HS-5 (cell line): ENCODE measurements at regions not wholly inside any gene's neighbourhood (a gene's known extent, or its start where the extent isn't known, plus 50 kb on each side); places are given as distances from the start of the nearest gene placed in this dataset.

Source experiments
- DNase-seq: peaks from one replicate; pipeline ENCODE4 v3.0.0-alpha.2; 2012; ENCODE audit warnings: low read depth

DNA sequence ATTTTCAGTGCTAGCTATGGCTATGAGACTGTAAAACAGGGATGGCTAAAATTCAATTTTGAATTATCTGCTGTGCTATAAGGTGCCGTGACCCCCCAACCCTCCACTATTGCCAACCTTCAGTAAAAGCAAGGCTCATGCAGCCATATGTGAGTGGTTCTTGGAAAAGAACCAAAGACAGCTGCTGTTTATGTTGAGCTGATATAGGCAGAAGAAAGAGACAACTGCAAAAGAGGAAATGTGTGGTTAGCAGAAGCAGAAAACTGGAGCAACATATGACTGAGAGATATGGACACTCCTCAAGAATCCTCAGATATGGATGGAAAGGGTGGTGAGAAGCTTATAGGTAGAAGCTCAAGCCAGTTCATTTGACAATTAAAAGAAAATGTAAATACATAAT lies 200.3 kb downstream of the TLE1 start:
- DNase-seq = no peak

DNA sequence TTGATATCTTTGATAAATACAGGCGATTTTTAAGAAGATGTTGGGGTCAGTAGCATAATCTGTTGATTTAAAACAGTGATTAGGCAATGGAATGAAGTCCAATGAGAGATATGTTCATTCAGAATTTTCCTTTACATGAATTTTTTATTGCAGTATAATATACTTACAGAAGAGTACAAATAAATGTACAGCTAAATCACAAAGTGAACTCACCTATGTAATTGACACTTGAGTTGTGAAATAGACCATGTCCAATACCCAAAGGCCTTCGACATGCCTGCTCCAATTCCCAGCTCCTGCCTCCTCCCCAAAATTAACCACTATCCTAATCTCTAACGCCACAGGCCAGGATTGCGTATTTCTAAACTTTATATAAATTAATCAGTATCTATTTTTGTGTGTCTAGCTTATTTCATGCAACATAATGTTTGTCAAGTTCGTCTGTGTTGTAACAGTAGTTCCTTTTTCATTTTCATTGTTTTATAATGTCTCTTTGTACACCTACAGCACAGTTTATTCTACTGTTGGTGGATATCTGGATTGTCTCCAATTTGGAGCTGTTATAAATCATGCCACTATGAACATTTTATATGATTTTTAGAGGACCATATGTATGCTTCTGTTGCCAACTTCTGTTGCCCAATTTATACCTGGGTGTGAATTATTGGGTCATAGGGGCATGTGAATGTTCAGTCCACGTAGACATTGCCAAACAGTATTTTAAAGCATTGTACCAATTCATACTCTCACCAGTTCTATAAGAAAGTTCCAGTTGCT lies 208.3 kb downstream of the TLE1 start:
- DNase-seq = no peak

- DNase-seq = no peak
Measured at GRCh38 chr9:81479573-81479972, 209.8 kb downstream of the TLE1 start.

- DNase-seq = peak; percentile 30
Measured at GRCh38 chr9:81477669-81478068, 211.7 kb downstream of the TLE1 start.

- DNase-seq = no peak
Measured at GRCh38 chr9:81476813-81477490, 212.4 kb downstream of the TLE1 start.

GRCh38 chr9:81474792-81475191 lies 214.6 kb downstream of the TLE1 start:
- DNase-seq = no peak

DNA sequence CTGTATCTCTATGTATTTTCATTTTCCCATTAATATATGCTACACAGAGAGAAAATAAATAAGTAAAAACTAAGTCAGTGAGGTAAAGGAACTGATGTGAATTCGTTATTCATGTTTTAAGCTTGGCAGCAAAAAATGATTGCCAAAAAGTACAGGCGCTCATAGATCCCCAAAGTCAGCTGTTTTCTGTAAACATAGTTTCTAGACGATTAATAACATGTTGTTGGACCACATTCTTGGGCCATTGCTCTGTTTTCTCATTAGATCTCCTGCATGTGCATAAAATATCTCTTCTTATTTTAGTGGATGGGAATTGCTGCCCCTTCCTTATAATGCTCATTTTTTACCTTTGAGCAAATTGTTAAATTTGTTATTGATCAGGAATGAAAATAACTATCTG lies 215.2 kb downstream of the TLE1 start:
- no peak for DNase-seq

DNA sequence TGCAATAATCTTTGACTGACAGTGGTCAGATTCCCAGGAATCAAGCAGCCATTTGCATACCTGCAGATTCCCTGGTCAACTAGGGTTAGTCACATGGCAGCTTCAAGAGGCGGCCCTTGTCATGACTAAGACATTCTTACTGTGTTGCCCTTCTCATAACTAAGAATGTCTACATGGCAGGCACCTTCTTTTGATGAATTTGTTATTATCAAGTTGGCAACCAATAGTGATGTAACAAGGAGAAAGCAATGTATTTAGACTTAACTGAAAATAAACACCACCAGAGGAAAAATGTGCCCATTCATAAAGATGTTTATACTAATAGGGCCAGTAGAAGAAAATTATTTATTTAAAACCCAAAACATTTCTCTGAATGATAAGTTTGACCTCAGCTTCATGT lies 215.6 kb downstream of the TLE1 start:
- DNase-seq = no peak

GRCh38 chr9:81473206-81473605 lies 216.1 kb downstream of the TLE1 start:
- no peak for DNase-seq

DNA sequence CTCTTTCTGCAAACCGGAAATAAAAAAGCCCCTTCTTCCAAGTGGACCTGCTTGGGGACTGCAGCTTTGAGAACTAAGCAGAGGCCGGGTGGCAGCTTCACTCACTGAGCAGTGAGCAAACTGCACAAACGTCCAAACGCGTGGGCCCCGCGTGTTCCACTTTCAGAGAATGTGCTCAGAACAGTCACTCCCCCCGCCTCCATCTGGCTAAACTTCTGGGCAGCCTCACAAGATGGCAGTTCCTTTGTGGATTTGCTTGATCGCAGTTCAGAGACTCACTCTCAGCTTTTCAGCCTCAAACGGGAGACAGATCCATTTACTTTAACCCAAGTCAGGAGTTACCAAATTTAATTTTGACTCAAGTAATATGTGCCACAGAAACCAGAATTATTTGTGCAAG lies 216.6 kb downstream of the TLE1 start:
- no peak for DNase-seq

DNA sequence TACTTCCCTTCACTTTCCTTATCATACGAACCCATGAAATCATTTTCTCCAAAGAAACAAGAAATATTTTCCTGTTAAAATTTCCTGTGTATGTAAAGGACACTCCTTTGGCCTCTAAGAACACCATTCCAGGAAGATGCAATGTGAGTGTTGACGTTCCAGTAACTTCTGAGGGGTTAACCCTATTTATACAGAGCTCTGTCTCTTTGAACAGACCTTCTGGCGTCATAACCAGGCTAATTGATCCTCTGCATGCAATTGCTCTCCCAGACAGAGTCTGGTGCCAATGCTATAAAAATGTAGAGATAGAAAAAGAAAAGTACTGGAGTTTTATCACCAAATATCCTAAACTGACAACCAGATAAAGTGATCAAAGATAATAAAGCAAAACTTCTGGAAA lies 218.5 kb downstream of the TLE1 start:
- no peak for DNase-seq

GRCh38 chr9:81468084-81468595 lies 221.2 kb downstream of the TLE1 start:
- DNase-seq = no peak

GRCh38 chr9:81466981-81467380 lies 222.4 kb downstream of the TLE1 start:
- no peak for DNase-seq

- DNase-seq = no peak
Measured at GRCh38 chr9:81465468-81466011, 223.8 kb downstream of the TLE1 start.

DNA sequence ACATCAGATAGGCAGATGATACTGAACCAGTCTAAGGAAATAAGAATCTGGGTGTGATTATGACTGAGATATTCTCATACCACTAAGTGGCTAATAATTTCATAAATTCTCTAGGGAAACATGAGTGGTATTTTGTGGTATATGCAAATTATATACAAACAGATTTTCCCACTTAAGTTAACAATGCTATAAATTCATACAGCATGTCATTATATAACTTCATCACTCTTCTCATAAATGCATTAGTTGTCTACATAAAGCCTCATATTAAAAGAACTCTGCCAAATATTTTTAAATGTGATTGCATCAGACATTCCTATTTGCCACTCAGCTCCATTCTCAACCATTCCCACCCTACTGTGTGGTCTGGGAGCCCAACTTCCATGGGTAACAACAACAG lies 226.5 kb downstream of the TLE1 start:
- no peak for DNase-seq

GRCh38 chr9:81461196-81461595 lies 228.2 kb downstream of the TLE1 start:
- DNase-seq = no peak

GRCh38 chr9:81460693-81461092 lies 228.7 kb downstream of the TLE1 start:
- no peak for DNase-seq

DNA sequence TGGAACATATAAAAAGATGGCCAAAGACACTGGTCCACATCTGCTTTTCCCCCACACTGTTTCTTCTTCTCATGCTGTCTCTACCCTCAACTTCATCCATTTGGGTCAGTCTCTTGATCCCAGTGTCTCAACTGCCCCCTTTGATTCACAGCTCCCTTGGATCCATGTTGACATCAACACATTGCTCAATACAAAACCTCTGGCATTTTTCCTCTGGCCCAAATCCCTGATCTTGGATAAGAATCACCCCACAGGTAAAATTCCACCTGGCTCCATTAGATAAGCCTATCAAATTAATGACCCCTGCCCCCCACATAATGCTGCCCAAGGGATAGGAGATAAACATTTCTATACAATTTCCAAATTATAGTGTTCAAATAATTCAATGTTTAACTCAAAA lies 229.8 kb downstream of the TLE1 start:
- DNase-seq = no peak

GRCh38 chr9:81456431-81457006 lies 232.8 kb downstream of the TLE1 start:
- peak; percentile 61 for DNase-seq

DNA sequence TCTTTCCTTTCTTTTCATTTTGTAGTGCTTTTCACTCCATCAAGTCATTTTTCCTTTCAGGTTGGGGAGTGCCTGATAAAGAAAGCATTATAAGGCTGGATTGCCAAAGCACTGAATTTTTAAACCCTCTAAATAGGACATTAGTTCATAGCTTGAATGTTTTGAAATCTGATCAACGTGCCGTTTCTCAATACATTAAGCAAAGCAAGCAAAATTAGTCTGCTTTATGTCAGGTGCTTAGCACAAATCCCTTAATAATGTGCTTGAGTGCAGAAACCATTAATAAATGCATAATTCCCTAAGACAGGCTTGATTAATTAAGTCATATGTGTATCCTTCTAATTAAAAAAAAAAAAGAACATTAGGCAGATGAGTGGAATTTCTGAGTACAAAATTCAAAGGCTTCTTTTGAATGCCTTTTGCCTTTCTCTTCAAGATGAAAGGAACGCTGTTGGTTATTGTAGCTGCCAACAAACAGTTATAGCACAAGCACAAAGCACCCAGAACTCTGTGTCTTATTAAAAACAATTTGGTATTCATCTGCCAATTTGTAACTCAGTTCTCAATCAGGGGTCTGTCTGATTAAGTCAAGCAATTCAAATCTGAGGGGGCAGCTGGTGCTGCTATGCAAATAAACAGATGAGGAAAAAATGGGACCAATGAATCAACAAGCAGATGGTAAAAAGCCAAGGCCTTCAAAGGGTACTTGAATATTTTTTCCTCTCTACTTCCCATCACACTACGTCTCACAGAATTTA lies 233.7 kb downstream of the TLE1 start:
- no peak for DNase-seq

- no peak for DNase-seq
Measured at GRCh38 chr9:81445331-81445921, 243.9 kb downstream of the TLE1 start.

DNA sequence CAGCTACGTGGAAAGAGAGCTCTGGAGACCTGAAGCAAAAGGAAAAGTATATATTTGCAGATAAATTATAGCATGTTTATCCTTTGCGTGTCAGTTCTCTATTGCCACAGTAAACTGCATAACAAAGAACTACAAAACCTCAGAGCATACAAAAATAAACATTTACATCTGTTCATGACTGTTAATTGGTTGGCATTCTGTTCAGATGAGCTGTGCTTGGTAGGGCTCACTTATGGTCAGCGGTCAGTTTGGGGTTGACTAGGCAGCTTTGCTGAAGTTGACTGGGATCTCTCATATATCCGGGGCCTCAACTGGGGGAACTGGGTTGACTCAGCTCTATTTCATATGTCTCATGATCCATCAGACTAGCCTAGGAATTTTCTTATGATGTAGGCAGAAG lies 257.7 kb downstream of the TLE1 start:
- DNase-seq = peak; percentile 96
